Brain microvascular endothelial cell (primary cell): ENCODE measurements at regions not wholly inside any gene's neighbourhood (a gene's known extent, or its start where the extent isn't known, plus 50 kb on each side); places are given as distances from the start of the nearest gene placed in this dataset.

Experiments
- DNase-seq: peaks from one replicate; pipeline ENCODE4 v3.0.0-alpha.2; 2020
- H3K27ac ChIP-seq: fragments of 250-450 bp; sonication (Bioruptor Pico); 2 replicates; pipeline ENCODE4 v1.5.1; 2020; ENCODE audit warnings: mild to moderate bottlenecking, moderate library complexity
- H3K27me3 ChIP-seq: fragments of 250-450 bp; sonication (Bioruptor Pico); replicated peaks from 2 replicates; pipeline ENCODE4 v1.5.1; 2020; ENCODE audit warnings: mild to moderate bottlenecking
- H3K36me3 ChIP-seq: fragments of 250-450 bp; sonication (Bioruptor Pico); replicated peaks from 2 replicates; pipeline ENCODE4 v1.5.1; 2020; ENCODE audit warnings: mild to moderate bottlenecking
- H3K4me3 ChIP-seq: 2 replicates; pipeline ENCODE4 v1.5.1; 2011; ENCODE audit warnings: low read depth, mild to moderate bottlenecking, control low read depth, low read length, moderate library complexity
- in situ Hi-C: cut with HindIII; loops from 2 replicates; pipeline ENCODE4 v1.10.0; 2017; ENCODE audit warnings: low sequenced_read_pairs, low pct_ligation_motif_present
- TF ChIP-seq, protein P1 (sequence below): IDR thresholded peaks from 2 replicates; pipeline ENCODE4 v1.5.1; 2011; ENCODE audit warnings: low read depth, mild to moderate bottlenecking, moderate library complexity, low read length, control low read depth, inconsistent platforms; ENCODE audit errors: missing control alignments

- TF ChIP-seq, protein P1, sequence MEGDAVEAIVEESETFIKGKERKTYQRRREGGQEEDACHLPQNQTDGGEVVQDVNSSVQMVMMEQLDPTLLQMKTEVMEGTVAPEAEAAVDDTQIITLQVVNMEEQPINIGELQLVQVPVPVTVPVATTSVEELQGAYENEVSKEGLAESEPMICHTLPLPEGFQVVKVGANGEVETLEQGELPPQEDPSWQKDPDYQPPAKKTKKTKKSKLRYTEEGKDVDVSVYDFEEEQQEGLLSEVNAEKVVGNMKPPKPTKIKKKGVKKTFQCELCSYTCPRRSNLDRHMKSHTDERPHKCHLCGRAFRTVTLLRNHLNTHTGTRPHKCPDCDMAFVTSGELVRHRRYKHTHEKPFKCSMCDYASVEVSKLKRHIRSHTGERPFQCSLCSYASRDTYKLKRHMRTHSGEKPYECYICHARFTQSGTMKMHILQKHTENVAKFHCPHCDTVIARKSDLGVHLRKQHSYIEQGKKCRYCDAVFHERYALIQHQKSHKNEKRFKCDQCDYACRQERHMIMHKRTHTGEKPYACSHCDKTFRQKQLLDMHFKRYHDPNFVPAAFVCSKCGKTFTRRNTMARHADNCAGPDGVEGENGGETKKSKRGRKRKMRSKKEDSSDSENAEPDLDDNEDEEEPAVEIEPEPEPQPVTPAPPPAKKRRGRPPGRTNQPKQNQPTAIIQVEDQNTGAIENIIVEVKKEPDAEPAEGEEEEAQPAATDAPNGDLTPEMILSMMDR, result no peak
- Histone ChIP-seq H3K36me3 (no peaks in the 10 kb centered on the region), H3K27me3 (no peaks in the 10 kb centered on the region), H3K4me3 (no peak overlapping the region), H3K27ac (no peak overlapping the region)
- in situ Hi-C loops, result no loop called here
- DNase-seq, result no peak
Measured at GRCh38 chr1:95496307-95496706, 262.3 kb downstream of the RWDD3 start.

- Histone ChIP-seq H3K4me3 (no peak overlapping the region), H3K27me3 (no peaks in the 10 kb centered on the region), H3K36me3 (no peaks in the 10 kb centered on the region), H3K27ac (no peak overlapping the region)
- in situ Hi-C loops, result no loop called here
- TF ChIP-seq, protein P1, result no peak
- DNase-seq, result no peak
Measured at GRCh38 chr1:95496773-95497172, 262.8 kb downstream of the RWDD3 start.

DNA sequence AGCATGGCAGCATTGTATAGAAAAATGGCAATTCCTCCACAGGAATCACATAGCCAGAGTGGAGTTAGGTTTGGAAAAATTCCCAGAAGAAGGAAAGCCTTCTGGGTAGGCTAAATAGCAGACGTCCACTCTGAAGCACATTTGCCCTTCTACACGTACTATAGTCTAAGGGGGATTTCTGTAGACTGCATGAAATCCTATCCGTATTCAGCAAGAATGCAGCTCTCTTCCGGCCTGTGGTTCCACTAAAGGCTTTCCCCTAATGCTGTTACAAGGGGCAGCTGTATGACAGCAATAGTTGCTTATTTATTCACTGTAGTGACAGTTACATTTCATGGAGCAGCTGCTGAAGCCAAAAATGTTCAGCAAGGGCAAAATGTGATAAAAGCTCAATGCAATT lies 263.6 kb downstream of the RWDD3 start:
- Histone ChIP-seq H3K36me3 (no peaks in the 10 kb centered on the region), H3K27me3 (no peaks in the 10 kb centered on the region), H3K4me3 (no peak overlapping the region), H3K27ac (no peak overlapping the region)
- TF ChIP-seq, protein P1, result no peak
- in situ Hi-C loops, result no loop called here
- DNase-seq, result no peak

- H3K27ac ChIP-seq, result no peak overlapping the region
- H3K4me3 ChIP-seq, result no peak overlapping the region
- no peaks in the 10 kb centered on the region for H3K27me3 ChIP-seq
- DNase-seq, result no peak
- TF ChIP-seq, protein P1, result no peak
- in situ Hi-C loops, result no loop called here
- no peaks in the 10 kb centered on the region for H3K36me3 ChIP-seq
Measured at GRCh38 chr1:95503278-95504030, 269.4 kb downstream of the RWDD3 start.

DNA sequence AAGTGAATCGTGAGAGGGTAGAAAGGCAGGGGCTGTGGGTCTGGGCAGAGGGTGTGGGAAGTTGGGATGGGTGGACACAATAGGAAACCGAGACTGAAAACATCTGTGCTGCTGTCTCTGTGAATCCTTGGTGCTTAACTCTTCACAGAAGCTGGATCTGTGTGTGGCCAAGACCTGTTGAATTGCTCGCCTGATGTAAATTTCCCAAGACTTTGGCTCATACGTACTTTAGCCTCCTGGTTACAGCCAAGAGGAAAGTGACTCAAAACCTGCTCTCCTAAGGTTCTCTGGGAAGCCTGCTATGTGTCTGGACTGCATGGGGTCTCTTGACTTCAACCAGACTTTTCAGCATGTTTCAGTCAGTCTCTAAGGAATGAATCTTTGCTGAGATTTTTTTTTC lies 270.3 kb downstream of the RWDD3 start:
- in situ Hi-C loops, result no loop called here
- H3K27ac ChIP-seq, result no peak overlapping the region
- H3K36me3 ChIP-seq, result no peaks in the 10 kb centered on the region
- DNase-seq, result no peak
- H3K27me3 ChIP-seq, result no peaks in the 10 kb centered on the region
- H3K4me3 ChIP-seq, result no peak overlapping the region
- TF ChIP-seq, protein P1, result no peak
